Fibroblast of mammary gland (primary cell): ENCODE measurements at regions not wholly inside any gene's neighbourhood (a gene's known extent, or its start where the extent isn't known, plus 50 kb on each side); places are given as distances from the start of the nearest gene placed in this dataset.
A peak's percentile ranks its signal among the peaks of the same experiment; 100 is the strongest.

Experiments
- DNase-seq: peaks from one replicate; pipeline ENCODE4 v3.0.0-alpha.2; 2010; ENCODE audit warnings: low read depth
- H3K4me3 ChIP-seq: 2 replicates; pipeline ENCODE4 v1.5.1; 2011; ENCODE audit warnings: low read depth, mild to moderate bottlenecking, low read length, moderate library complexity; ENCODE audit not compliant: control insufficient read depth
- TF ChIP-seq, protein P1 (sequence below): conservative IDR thresholded peaks from 2 replicates; pipeline ENCODE4 v1.5.1; 2011; ENCODE audit warnings: low read depth, low read length, inconsistent platforms; ENCODE audit not compliant: control insufficient read depth, insufficient read depth

DNA sequence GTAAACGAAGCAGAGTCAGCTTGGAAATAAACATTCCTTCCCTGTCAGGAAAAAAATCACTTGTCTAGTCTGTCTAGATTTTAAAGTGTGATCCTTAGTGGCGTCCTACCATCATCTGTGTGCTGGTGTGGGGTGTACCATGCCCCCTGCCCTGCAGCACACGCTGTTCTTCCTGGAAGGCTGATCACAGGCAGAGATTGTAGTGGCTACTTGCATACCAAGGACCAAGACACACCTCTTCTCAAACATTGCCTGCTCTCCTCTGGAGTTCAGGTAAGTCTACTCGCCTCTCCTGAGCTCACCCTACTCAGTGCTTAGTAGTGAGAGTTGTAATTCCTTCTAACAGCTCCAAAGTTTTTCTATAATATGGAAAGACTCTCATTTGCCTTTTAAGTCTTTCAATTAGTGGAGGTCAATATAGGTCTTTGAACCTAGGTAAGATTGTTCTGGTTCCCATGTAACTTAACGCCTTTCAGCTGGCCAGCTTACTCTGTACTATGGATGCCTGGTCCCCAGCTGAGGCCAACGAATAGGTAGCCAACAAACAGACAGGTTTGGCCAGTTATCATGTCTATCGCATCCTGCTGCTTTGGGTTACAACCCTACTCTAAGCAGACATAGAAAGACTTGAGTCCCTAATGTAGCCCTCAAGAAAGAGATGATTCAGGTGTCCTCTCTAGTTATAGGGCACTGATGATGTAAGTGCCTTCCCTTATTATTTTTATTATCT, 55.4 kb downstream of the XCL1 start:
- TF ChIP-seq, protein P1, sequence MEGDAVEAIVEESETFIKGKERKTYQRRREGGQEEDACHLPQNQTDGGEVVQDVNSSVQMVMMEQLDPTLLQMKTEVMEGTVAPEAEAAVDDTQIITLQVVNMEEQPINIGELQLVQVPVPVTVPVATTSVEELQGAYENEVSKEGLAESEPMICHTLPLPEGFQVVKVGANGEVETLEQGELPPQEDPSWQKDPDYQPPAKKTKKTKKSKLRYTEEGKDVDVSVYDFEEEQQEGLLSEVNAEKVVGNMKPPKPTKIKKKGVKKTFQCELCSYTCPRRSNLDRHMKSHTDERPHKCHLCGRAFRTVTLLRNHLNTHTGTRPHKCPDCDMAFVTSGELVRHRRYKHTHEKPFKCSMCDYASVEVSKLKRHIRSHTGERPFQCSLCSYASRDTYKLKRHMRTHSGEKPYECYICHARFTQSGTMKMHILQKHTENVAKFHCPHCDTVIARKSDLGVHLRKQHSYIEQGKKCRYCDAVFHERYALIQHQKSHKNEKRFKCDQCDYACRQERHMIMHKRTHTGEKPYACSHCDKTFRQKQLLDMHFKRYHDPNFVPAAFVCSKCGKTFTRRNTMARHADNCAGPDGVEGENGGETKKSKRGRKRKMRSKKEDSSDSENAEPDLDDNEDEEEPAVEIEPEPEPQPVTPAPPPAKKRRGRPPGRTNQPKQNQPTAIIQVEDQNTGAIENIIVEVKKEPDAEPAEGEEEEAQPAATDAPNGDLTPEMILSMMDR: no peak
- H3K4me3 ChIP-seq: no peak overlapping the region
- DNase-seq: no peak

DNA sequence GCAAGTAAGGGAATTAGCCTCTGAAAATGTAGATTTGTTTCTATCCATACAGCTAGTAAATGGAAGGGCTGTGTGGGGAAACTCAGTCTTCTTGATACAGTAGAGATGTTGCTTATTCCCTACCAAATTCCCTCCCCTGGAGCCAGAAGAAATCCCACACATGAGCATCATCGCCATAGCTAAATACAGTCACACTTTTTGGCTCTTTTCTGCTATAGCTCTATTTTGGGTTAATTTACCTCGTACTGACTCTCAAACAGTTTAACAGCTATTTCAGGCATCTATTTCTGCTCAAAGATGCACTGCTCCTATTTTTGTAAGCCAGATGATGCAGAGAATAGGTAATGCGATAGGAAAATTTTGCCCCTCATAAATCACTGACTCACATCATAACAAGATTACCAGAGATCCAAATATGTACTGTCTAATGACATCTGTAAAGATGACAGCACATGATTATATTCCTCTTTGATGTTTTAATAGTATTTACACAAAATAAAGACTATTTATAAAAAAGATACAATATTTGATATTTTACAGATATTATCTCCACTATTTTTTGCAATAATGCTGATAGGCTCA, 58.6 kb downstream of the XCL1 start:
- DNase-seq: no peak
- H3K4me3 ChIP-seq: no peak overlapping the region
- TF ChIP-seq, protein P1: no peak

DNA sequence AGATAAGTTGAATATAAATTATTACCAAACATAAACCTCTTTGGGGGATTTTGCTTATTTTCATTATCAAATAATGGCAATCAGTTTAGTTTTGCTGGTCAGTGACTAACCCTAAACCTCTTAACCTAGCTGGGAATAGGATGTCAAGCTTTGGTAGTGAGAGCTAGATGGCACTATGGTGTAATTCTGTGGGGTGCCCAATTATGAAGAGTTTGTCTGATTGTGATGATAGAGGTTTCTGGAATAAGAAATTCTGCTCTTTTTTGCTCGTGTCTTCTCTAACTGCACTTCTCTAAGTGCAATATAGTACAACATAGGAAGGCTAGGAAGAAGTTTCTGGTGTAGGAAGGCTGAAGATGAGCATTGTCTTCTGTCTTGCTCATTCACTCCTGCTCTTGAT, 59.8 kb downstream of the XCL1 start:
- no peak overlapping the region for H3K4me3 ChIP-seq
- TF ChIP-seq, protein P1: peak; percentile 21

DNA sequence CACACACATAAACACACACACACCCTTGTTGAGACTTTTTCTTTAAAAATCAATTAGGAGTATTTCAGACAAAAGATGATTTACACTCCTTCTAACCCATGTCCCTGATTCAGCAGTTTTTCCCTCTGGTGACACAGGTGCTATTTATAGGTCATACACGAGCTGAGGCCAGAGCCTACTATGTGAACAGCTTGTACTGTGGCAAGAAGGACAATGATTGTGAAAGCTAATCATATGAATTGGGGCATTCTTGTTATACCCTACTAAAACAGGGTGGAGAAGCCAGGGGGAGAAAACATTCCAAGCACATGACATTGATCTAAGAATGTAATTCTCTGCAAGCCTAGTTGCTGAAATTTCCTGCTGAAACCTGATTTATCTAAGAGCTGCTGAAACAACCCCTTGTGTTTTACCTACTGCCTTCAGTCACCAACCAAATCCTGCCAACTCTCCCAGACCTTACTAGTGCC, 60.3 kb downstream of the XCL1 start:
- DNase-seq: peak; percentile 60
- H3K4me3 ChIP-seq: no peak overlapping the region
- TF ChIP-seq, protein P1: no peak

More for the DNA sequence above, 59.8 kb downstream of the XCL1 start:
- peak; percentile 40 for DNase-seq

DNA sequence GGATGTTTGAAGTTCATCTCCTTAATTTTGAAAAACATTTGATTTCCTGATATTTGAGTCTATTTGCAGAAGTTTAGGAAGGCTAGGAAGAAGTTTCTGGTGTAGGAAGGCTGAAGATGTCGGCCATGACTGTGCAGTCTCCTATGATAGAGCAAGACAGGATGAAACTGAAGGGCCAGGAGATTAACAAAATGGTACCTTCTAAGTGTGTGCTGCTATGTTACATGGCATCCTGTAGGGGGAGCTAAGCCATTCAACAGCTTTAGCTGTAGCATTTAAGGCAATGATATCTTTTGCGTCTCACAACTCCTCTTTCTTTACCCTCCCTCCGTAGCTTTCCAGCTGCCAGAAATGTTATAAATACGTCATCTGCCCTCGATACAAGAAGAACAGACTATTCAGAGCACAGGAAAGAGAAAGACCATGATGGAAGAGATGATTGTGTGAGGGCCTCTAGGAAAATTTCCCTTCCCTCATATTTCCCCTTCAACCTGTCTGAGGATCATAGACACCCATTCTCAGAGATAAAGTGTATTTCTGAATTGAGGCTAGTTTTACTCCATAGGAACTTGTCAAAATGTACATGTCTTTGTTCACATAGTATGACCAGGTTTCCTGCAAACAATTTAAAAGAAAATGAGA, 61.1 kb downstream of the XCL1 start:
- H3K4me3 ChIP-seq: no peak overlapping the region
- TF ChIP-seq, protein P1: peak; percentile 87
- DNase-seq: peak; percentile 63

DNA sequence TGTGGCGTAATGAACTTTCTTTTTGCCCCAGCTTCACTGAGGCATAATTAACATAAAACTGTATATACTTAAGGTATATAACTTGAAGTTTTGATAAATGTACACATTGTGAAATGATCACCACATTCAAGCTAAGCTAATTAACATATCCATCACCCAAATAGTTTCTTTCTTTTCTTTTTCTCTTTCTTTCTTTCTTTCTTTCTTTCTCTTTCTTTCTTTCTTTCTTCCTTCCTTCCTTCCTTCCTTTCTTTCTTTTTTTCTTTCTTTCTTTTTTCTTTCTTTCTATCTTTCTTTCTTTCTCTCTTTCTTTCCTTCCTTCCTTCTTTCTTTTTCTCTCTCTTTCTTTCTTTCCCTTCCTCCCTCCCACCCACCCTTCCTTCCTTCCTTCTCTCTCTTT, 62.5 kb downstream of the XCL1 start:
- no peak for DNase-seq
- TF ChIP-seq, protein P1: no peak

More for the DNA sequence above, 62.5 kb downstream of the XCL1 start:
- no peak overlapping the region for H3K4me3 ChIP-seq
